ENCODE measurements at regions not wholly inside any gene's neighbourhood (a gene's known extent, or its start where the extent isn't known, plus 50 kb on each side); places are given as distances from the start of the nearest gene placed in this dataset.
A peak's percentile ranks its signal among the peaks of the same experiment; 100 is the strongest.

- peak; percentile 46 for DNase-seq
These were observed 144.9 kb upstream of the CDH6 start for GRCh38 chr5:31048282-31049270.

GRCh38 chr5:31047621-31048020 is 145.9 kb upstream of the CDH6 start:
- no peak for DNase-seq

- DNase-seq = no peak
These were observed 146.5 kb upstream of the CDH6 start for GRCh38 chr5:31047007-31047406.

DNA sequence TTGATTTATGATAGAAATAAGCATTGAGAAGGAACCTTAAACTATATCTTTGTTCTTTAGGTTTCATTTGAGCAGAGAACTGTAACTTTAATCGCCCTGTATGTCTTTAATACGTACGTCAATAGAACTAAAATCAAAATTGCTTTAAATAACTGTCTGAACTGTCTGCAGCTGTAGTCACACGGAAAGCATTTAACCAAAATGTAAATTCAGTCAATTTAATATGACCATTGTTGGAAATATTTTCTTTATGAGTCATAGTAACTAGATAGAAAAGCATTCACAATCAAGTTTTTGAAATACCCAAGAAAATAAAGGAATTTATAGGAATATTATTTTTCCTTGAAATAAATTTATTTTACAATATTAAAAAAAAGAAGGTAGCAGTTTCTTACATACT is 157.1 kb upstream of the CDH6 start:
- DNase-seq = no peak

GRCh38 chr5:31033295-31033694 is 160.2 kb upstream of the CDH6 start:
- DNase-seq = no peak

GRCh38 chr5:31029925-31030324 is 163.6 kb upstream of the CDH6 start:
- no peak for DNase-seq

GRCh38 chr5:31027721-31028120 is 165.8 kb upstream of the CDH6 start:
- DNase-seq = no peak

GRCh38 chr5:31023105-31023504 is 170.4 kb upstream of the CDH6 start:
- DNase-seq = no peak

DNA sequence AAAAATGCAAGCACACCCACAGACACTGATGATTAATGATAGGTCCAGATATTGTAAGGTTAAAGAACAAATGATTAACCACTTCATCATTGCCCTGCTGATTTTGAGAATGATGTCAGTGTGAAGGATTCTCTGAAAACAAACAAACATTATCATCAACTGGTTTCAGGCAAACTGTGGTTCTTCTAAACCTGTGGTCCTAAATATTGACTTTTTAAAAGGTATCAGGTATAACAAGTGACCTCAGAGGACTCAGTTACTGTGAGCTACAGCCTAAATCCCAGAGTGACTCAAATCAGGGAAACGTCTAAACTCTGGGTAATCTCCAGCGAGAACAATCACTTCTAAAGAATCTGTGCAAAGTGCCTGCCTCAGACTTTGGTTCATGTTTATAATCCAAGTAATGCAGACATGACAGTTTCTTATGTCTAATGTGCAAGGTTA is 172.3 kb upstream of the CDH6 start:
- DNase-seq = no peak

GRCh38 chr5:31008231-31008630 is 185.3 kb upstream of the CDH6 start:
- no peak for DNase-seq

DNA sequence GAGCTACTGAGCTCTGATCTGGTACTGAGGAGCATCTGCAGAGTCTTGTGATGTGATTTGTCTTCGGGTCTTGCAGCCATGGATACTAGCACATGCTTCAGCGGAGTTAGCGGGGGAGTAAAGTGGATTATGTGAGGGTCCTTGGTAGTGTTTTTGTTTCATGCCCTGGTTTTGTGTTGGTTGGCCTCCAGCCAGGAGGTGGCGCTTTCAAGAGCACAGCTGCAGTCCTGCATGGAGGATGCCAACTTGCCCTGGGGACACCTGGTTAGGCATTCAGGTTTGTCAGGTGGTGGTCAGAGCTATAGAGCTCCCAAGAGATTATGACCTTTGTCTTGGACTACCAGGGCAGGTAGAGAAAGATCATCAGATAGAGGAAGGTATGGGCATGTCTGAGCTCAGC is 185.8 kb upstream of the CDH6 start:
- no peak for DNase-seq

DNA sequence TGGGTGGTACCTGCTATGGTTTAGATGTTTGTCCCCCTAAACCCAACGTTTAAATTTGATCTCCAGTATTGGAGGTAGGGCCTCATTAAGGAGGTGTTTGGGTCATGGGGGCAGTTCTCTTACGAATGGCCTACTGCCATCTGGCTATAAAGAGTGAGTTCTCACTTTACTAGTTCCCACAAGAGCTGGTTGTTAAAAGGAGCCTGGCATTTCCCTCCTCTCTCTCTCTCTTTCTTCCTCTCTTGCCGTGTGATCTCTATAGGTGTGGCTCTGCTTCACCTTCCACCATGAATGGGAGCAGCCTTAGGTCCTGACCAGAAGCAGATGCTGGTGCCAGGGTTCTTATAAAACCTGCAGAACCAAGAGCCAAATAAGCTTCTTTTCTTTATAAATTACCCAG is 193.2 kb upstream of the CDH6 start:
- DNase-seq = no peak

GRCh38 chr5:30997681-30998080 is 195.8 kb upstream of the CDH6 start:
- DNase-seq = no peak

GRCh38 chr5:30994902-30995301 is 198.6 kb upstream of the CDH6 start:
- no peak for DNase-seq

DNA sequence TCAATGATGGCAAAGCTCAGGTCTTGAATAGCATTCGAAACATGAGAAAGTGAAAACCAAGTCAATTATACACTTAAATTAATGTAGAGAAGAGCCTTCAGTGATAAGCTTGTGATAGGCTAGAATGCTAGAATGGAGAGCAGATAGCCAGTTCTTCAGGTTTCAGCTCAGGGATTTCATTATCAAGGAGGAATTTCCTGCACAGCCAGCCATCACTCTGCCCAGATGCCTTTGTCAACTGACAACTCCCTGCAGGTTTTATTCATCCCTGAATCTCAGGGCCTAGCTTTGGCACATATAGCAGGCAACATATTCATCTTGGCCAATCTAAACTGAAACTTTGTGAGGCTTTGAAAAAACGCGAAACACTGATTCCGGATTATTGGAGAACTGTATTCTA is 199.3 kb upstream of the CDH6 start:
- no peak for DNase-seq

GRCh38 chr5:30991462-30991861 is 202.0 kb upstream of the CDH6 start:
- no peak for DNase-seq

DNA sequence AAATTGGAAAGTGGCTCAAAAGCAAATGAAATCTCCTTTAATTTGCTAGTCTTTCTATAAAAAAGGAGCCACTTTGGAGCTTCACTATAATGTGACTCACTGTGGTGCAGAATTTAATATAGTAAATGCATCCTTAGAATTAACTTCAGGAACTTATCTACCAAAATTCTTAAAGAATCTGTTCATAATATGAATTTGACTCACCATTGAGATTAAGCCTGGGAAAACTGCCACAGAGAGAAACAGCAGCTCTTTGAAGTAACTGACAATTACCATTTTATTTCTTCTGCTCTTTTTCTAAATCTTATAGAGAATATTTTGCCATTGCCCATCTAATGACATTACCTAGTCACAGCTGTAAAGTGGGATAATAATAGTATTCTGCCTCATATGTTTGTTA is 211.9 kb upstream of the CDH6 start:
- DNase-seq = no peak

- no peak for DNase-seq
These were observed 224.5 kb upstream of the CDH6 start for GRCh38 chr5:30968971-30969370.

- no peak for DNase-seq
These were observed 233.4 kb upstream of the CDH6 start for GRCh38 chr5:30960036-30960435.

DNA sequence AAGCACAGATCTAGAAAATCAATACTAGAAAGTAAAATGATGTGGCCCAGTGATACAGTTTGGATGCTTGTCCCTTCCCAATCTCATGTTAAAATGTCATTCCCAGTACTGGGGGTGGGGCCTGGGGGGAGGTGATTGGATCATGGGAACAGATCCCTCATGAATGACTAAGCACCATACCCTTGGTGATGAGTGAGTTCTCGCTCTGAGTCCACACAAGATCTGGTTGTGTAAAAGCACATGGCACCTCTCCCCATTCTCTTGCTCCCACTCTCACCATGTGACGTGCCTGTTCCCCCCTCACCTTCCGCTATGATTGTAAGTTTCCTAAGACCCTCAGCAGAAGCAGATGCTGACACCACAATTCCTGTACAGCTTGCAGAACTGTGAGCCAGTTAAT is 234.2 kb upstream of the CDH6 start:
- DNase-seq = no peak

- no peak for DNase-seq
These were observed 235.9 kb upstream of the CDH6 start for GRCh38 chr5:30957591-30957990.

DNA sequence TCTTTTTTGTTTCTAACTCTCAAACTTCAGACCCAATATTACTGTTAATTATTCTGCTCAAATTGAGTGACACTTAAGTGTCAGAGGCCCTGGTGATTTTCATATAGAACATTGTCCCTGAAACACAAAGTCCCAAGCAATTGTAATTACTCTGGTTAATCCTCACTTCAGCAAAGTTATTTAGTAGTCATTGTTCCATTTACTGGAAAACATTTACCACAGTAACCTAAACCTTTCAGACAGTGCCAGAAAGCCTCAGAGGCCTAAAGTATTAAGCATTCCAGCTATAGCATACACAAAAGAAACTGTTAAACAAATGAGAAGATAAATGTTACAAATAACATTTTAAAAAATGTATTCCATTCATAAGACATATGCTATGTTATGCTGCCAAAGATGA is 237.2 kb upstream of the CDH6 start:
- no peak for DNase-seq

DNA sequence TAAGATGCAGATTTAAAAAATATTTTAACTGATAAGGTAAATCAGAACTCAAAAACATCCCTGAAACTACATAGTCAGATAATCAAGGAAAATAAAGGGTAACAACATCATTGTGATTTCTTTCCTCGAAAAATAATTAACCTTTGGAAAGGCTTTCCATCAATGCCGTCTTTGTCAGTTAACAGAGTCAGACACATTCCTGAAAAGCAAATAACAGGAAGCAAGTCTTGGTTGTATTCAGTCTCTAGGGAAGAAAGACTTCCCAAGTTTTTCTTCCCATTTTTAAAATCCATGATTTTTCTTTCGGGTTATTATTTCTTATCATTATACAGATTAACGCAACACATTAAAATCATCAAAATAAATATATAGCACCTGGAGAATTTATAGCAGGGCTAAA is 256.4 kb upstream of the CDH6 start:
- no peak for DNase-seq

GRCh38 chr5:30933599-30933998 is 259.9 kb upstream of the CDH6 start:
- DNase-seq = no peak
